Spleen (tissue), 7 donors: ENCODE measurements at regions not wholly inside any gene's neighbourhood (a gene's known extent, or its start where the extent isn't known, plus 50 kb on each side); places are given as distances from the start of the nearest gene placed in this dataset.

Experiments used
- CTCF ChIP-seq, 11 experiments: fragments of 200-600 bp in 7 of 11; fragments of 450-650 bp in 4 of 11; sonication (generic) in 4 of 11; IDR thresholded peaks in 8 of 11; conservative IDR thresholded peaks in 3 of 11; 1 replicate in 7 of 11; 2 replicates in 4 of 11; pipeline versions ENCODE4 v1.4.0 to v1.8.0; 2016 to 2021; ENCODE audit warnings: antibody characterized with exemption in 11 of 11, inconsistent platforms in 4 of 11, mild to moderate bottlenecking in 1 of 11
- POLR2A ChIP-seq, 3 donors: fragments of 450-650 bp; IDR thresholded peaks; one replicate each; pipeline ENCODE4 v1.5.1; 2017; ENCODE audit warnings: antibody characterized with exemption in 3 of 3, mild to moderate bottlenecking in 1 of 3
- POLR2AphosphoS5 ChIP-seq, 3 donors: sonication (generic); formaldehyde crosslinking; IDR thresholded peaks; one replicate each; pipeline ENCODE4 v1.5.1; 2017; ENCODE audit warnings: antibody characterized with exemption in 3 of 3
- donor health status: DM: no; HTN: no; CAD: no; lungs with moderate emphysema.
- donor health status: DM: no; HTN: no; CAD: no.
- donor health status: DM: no; HTN: no; CAD: no.

DNA sequence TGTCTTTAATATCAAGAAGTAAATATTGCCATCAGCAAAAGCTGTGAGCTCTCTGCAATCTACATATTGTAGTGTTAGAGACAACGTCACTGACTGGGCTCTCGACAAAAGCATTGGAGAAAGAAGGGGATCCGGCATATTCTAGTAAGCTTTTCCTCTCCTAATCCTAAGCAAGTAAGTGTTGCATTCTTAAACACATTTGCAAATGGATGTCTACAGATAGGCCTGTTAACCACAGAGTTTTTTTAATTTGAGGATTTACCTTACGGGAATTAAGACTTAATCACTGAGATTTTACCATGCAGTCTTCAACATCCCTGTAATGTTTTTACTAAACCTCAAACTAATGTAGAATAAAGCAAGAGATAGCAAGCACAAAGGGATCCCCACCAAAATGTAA is 426.5 kb upstream of the CAMK1G start:
- no peak for TF ChIP-seq CTCF (IDR thresholded peaks at IDR 0.05 in 8 of 11, conservative IDR thresholded peaks at IDR 0.05 in 3 of 11)
- TF ChIP-seq POLR2AphosphoS5 (IDR thresholded peaks at IDR 0.05), result no peak
- no peak for TF ChIP-seq POLR2A (IDR thresholded peaks at IDR 0.05)
